ENCODE measurements at regions not wholly inside any gene's neighbourhood (a gene's known extent, or its start where the extent isn't known, plus 50 kb on each side); places are given as distances from the start of the nearest gene placed in this dataset.

GRCh38 chr3:181358562-181358961 lies 353.2 kb upstream of the SOX2 start:
- FAIRE-seq (no peak), DNase-seq (ENCODE audit: low read depth in 1 of 2, low spot score in 2 of 2) (no peak)
- 93% methylated on average over 3 of the region's 3 CpGs; no CpG with 5 or more reads in 1 of the 2 experiments for WGBS, 2 experiments (ENCODE audit: extremely low coverage in 1 of 2, insufficient coverage in 1 of 2, insufficient read length in 1 of 2, insufficient replicate concordance in 2 of 2, low coverage in 1 of 2, low lambda C conversion rate in 2 of 2, missing lambda C conversion rate in 1 of 2)

More at GRCh38 chr3:181358562-181358961, 353.2 kb upstream of the SOX2 start:
- no peak overlapping the region for H3K9ac ChIP-seq (replicated peaks in 1 of 4; ENCODE audit: extremely low read depth in 1 of 4, low read depth in 3 of 4, low read length in 3 of 4)
- H3K27me3 ChIP-seq (replicated peaks in 1 of 4; ENCODE audit: control insufficient read depth in 3 of 4, extremely low read depth in 1 of 4, insufficient read depth in 3 of 4, low read length in 3 of 4): no peaks in the 10 kb centered on the region
- H3K36me3 ChIP-seq (ENCODE audit: control insufficient read depth in 2 of 4, insufficient read depth in 4 of 4, low read length in 3 of 4): no peaks in the 10 kb centered on the region
- no peak overlapping the region for H2AFZ ChIP-seq (ENCODE audit: low read length)
- no peak overlapping the region for H4K91ac ChIP-seq (replicated peaks; ENCODE audit: insufficient read length, low read length)
- H3K23ac ChIP-seq (ENCODE audit: insufficient read length): no peak overlapping the region
- TF ChIP-seq EZH2 (IDR thresholded peaks at IDR 0.05; ENCODE audit: low read depth, low read length, severe bottlenecking) (no peak), CBX5 (IDR thresholded peaks at IDR 0.05; ENCODE audit: low read depth, low read length) (no peak), GABPA (IDR thresholded peaks at IDR 0.05; ENCODE audit: borderline replicate concordance, insufficient read depth, low read length) (no peak), SUZ12 (IDR thresholded peaks at IDR 0.05; ENCODE audit: low read length) (no peak)
- no peak overlapping the region for H3K27ac ChIP-seq (ENCODE audit: low read depth, low read length)
- no peak overlapping the region for H4K8ac ChIP-seq (ENCODE audit: extremely low read depth, insufficient read depth, low read length)
- no peaks in the 10 kb centered on the region for H3K79me2 ChIP-seq (ENCODE audit: control insufficient read depth in 1 of 2, insufficient read depth in 2 of 2, low read length in 2 of 2)
- H2BK15ac ChIP-seq (ENCODE audit: low read length): no peak overlapping the region
- H2AK5ac ChIP-seq (ENCODE audit: low read depth, low read length): no peak overlapping the region
- H3K4ac ChIP-seq (replicated peaks; ENCODE audit: insufficient read length, low read depth, low read length): no peak overlapping the region
- H3K23me2 ChIP-seq (ENCODE audit: low read depth, low read length): no peaks in the 10 kb centered on the region
- no peak overlapping the region for H3K4me2 ChIP-seq (ENCODE audit: insufficient read depth in 1 of 2, low read depth in 2 of 2, low read length in 2 of 2)
- H4K5ac ChIP-seq (ENCODE audit: insufficient read length, low read depth, low read length): no peak overlapping the region
- H3K18ac ChIP-seq (ENCODE audit: extremely low read depth, low read length): no peak overlapping the region
- no peaks in the 10 kb centered on the region for H3K9me3 ChIP-seq (ENCODE audit: insufficient read depth in 2 of 2, low read depth in 1 of 2, low read length in 1 of 2)
- H2BK120ac ChIP-seq (replicated peaks; ENCODE audit: low read depth, low read length): no peak overlapping the region
- no peaks in the 10 kb centered on the region; a peak in 2 of 7 replicates for H3K4me1 ChIP-seq (replicated peaks in 1 of 4; ENCODE audit: control insufficient read depth in 3 of 4, insufficient read depth in 4 of 4, low read length in 3 of 4)
- no peak overlapping the region for H3K56ac ChIP-seq (replicated peaks; ENCODE audit: insufficient read length, low read depth, low read length)
- H2BK5ac ChIP-seq (ENCODE audit: low read depth, low read length): no peak overlapping the region
- POLR2A ChIA-PET (ENCODE audit: partially characterized antibody): no interaction called here
- CTCF ChIA-PET (ENCODE audit: partially characterized antibody): interaction anchor here (1.2 kb wide), 1 partner anchor 1273 kb away, joined by 3 read pairs; no protein-coding TSS in a partner anchor
- no peak overlapping the region for H2BK20ac ChIP-seq (ENCODE audit: low read length)
- no peak overlapping the region for H3K14ac ChIP-seq (ENCODE audit: insufficient read length)
- H3K4me3 ChIP-seq (ENCODE audit: extremely low read depth in 1 of 4, insufficient read depth in 2 of 4, low read depth in 3 of 4, low read length in 4 of 4): no peak overlapping the region
- H2BK12ac ChIP-seq (ENCODE audit: low read depth, low read length): no peak overlapping the region
- no peaks in the 10 kb centered on the region for H3K79me1 ChIP-seq (ENCODE audit: low read depth, low read length)
- no peaks in the 10 kb centered on the region for H4K20me1 ChIP-seq (replicated peaks in 1 of 2; ENCODE audit: control insufficient read depth in 1 of 2, insufficient read depth in 2 of 2, low read length in 2 of 2)
